GM20431 (cell line): ENCODE measurements at regions not wholly inside any gene's neighbourhood (a gene's known extent, or its start where the extent isn't known, plus 50 kb on each side); places are given as distances from the start of the nearest gene placed in this dataset.
"Not testable (repeated sequence)": the region's sequence is repeated elsewhere in the genome, so short reads cannot be mapped to it uniquely, and the experiment has no call there.

Source experiments
- in situ Hi-C: fragments of 300-500 bp; cut with MseI, MboI; formaldehyde crosslinking; loops from one replicate; pipeline ENCODE4 v1.15.0; 2020; ENCODE audit warnings: low sequenced_read_pairs; ENCODE audit not compliant: unreplicated experiment

- in situ Hi-C loops = no loop called here
These were observed 72.5 kb downstream of the RRAGC start for GRCh38 chr1:38787041-38787440.

GRCh38 chr1:38786040-38786436 lies 73.5 kb downstream of the RRAGC start:
- in situ Hi-C loops = no loop called here

- in situ Hi-C loops = no loop called here
These were observed 74.1 kb downstream of the RRAGC start for GRCh38 chr1:38785285-38786039.

GRCh38 chr1:38784452-38785284 lies 74.9 kb downstream of the RRAGC start:
- in situ Hi-C loops = no loop called here

GRCh38 chr1:38783640-38784229 lies 75.8 kb downstream of the RRAGC start:
- in situ Hi-C loops = no loop called here

- in situ Hi-C loops = no loop called here
These were observed 77.5 kb downstream of the RRAGC start for GRCh38 chr1:38781872-38782617.

- in situ Hi-C loops = no loop called here
These were observed 79.4 kb downstream of the RRAGC start for GRCh38 chr1:38780133-38780532.

- in situ Hi-C loops = no loop called here
These were observed 80.1 kb downstream of the RRAGC start for GRCh38 chr1:38779491-38779890.

- in situ Hi-C loops = no loop called here
These were observed 81.1 kb downstream of the RRAGC start for GRCh38 chr1:38778521-38778920.

- in situ Hi-C loops = no loop called here
These were observed 81.5 kb downstream of the RRAGC start for GRCh38 chr1:38778051-38778450.

GRCh38 chr1:38777464-38777957 lies 82.1 kb downstream of the RRAGC start:
- in situ Hi-C loops = no loop called here

- in situ Hi-C loops = no loop called here
These were observed 83.0 kb downstream of the RRAGC start for GRCh38 chr1:38776466-38777065.

GRCh38 chr1:38775175-38775845 lies 84.3 kb downstream of the RRAGC start:
- in situ Hi-C loops = no loop called here

GRCh38 chr1:38773483-38773882 lies 86.1 kb downstream of the RRAGC start:
- in situ Hi-C loops = no loop called here

GRCh38 chr1:38772953-38773352 lies 86.6 kb downstream of the RRAGC start:
- in situ Hi-C loops = no loop called here

- in situ Hi-C loops = no loop called here
These were observed 87.5 kb downstream of the RRAGC start for GRCh38 chr1:38772026-38772425.

- in situ Hi-C loops = not testable (repeated sequence)
These were observed 88.9 kb downstream of the RRAGC start for GRCh38 chr1:38770516-38771173.

- in situ Hi-C loops = no loop called here
These were observed 93.4 kb downstream of the RRAGC start for GRCh38 chr1:38766125-38766524.

- in situ Hi-C loops = no loop called here
These were observed 96.5 kb downstream of the RRAGC start for GRCh38 chr1:38763121-38763520.
